Kidney glomerular epithelial cell (primary cell): ENCODE measurements at regions not wholly inside any gene's neighbourhood (a gene's known extent, or its start where the extent isn't known, plus 50 kb on each side); places are given as distances from the start of the nearest gene placed in this dataset.
"Not testable (repeated sequence)": the region's sequence is repeated elsewhere in the genome, so short reads cannot be mapped to it uniquely, and the experiment has no call there.

Experiments used
- DNase-seq: peaks from one replicate; lab custom pipeline; 2025; lab: John Stamatoyannopoulos, UW

DNA sequence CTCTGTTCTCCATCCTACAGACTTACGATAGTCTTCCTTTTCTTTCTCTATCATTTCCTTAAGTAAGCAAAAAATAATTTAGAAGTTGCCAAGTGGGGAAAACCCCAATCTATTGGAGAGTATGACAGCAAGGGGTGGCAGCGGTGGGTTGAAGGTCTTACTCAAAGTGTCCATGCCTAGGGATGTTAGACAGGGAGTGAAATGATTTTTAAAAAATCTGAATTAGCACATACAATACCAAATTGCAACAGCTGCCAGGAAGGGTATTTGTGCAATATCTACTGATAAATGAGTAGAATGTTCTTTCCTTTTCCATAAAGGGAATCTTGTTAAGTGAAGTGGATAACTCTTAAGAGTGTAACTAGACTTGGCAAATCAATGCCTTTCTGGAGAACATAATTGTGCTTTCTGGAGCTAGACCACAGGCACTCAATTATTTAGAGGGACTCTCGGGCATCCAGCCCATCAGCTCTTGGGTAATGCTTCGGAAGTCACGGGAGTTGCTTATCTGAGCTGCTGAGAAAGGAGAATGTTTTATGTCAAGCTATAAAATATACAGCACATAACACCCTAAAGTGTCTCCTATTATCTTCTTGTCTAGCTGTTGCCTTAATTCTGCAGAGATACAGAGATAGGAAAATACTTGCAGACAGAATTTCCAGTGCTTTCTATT is 151.5 kb downstream of the KCNJ2 start:
- no peak for DNase-seq

GRCh38 chr17:70321352-70321751 is 152.0 kb downstream of the KCNJ2 start:
- DNase-seq: no peak

DNA sequence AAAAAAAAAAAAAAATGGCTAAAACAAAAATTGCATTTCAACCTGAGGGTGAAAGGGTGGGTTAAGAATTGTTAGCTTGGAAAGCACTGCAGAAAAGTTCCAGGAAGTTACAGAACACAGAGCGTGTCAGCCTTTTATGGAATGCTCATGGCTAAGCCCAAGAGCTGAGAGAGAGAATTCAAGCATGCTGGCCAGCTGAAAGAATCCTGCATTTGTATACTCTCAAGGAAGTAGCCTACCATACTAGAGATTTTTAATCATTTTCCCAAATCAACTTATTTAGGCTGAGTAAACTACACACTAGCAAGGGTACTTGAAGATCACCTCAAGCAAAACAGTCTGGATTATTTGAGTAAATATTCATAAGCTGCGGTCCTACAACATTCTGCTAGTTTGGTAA is 153.9 kb downstream of the KCNJ2 start:
- no peak for DNase-seq

- no peak for DNase-seq
Measured at GRCh38 chr17:70324031-70324430, 154.7 kb downstream of the KCNJ2 start.

GRCh38 chr17:70327279-70327678 is 157.9 kb downstream of the KCNJ2 start:
- no peak for DNase-seq

- no peak for DNase-seq
Measured at GRCh38 chr17:70327723-70328122, 158.4 kb downstream of the KCNJ2 start.

GRCh38 chr17:70329721-70330120 is 160.4 kb downstream of the KCNJ2 start:
- DNase-seq: no peak

DNA sequence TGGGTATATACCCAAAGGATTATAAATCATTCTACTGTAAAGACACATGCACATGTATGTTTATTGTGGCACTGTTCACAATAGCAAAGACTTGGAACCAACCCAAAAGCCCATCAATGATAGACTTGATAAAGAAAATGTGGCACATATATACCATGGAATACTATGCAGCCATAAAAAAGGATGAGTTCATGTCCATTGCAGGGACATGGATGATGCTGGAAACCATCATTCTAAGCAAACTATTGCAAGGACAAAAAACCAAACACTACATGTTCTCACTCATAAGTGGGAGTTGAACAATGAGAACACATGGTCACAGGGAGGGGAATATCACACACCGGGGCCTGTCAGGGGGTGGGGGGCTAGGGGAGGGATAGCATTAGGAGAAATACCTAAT is 161.7 kb downstream of the KCNJ2 start:
- DNase-seq: not testable (repeated sequence)

DNA sequence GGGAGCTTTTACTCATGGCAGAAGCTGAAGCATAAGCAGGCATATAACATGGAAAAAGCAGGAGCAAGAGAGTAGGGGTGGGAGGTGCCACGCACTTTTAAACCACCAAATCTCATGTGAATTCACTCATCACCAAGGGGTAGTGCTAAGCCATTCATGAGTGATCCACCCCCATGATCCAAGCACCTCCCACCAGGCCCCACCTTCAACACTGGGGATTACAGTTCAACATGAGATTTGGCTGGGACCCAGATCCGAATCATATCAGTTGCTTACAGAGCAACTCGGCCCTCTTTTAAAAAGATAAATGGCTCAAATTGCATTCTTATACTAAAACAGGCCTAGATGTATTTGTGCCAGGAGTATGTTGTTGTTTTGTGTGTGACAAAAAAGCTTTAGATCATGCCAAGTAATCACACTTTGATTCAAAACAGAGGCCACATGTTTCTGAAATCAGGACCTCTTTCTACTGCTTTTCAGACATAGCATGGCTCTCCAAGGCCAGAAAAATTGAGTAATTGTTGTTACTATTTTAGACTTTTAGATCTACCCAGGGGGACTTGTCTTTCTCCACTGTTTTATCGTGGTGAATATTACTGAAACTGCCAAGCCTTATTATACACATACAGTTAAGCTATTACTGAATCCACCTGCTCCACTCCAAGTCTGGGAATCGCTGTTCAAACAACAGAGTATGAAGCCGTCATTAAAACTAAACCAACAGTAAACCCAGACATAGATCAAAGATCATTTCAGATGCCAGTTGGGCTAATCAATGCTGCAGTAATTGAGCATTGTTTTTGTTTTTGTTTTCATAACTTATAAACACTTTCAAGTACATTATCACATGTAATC is 163.3 kb downstream of the KCNJ2 start:
- DNase-seq: no peak

DNA sequence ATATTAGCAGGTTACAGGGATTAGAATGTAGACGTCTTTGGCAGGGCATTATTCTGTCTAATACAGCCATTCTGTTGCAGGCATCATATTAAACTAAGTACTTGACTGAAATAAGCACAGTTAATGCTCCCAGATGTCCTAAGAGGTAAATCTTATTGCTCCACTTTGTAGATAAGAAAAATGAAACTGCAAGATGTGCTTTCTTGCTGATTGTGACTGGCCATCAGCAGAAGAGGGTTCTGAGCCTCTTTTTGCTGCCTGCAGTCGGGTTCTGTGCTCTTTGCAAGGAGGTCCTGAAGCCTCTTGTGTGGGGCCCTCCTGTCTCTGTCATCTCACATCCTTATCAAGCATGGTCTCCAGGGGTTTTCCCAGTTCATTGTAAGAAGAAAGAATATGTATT is 167.1 kb downstream of the KCNJ2 start:
- no peak for DNase-seq

DNA sequence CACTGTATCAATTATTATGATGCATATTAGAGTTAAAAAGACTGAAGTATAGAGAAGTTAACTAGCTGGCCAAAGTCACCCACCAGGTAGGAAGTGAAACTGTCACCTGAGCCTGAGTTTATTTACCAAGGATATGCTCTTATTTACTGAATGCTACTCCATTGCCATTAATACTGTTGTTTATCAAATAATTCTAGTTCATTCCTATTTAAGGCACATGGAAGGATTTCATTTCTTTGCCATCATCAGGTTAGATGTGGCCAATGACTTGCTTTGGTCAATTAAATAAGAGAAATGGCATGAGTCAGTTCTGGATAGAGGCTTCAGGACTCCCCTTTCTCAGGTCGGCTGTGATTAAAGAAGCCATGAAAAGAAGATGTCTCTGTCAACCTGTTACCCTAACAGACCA is 169.6 kb downstream of the KCNJ2 start:
- DNase-seq: no peak

DNA sequence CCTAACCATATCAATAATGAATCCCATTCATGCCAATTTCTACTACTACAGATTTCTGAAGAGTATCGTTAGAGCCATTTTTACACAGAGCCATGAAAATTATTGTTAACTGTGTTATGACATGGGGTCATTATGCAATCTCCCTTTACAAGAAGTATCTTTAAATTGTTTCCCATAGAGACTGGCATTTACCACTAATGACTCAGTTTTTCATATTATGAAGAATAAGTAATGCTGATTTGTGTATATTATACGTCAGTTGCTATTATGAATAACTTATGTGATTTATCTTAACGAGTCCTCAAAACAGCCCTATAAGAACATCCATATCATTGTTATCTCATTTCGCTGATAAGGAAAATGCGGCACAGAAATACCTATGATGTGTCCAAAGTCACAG is 173.8 kb downstream of the KCNJ2 start:
- no peak for DNase-seq

GRCh38 chr17:70344386-70345060 is 175.2 kb downstream of the KCNJ2 start:
- DNase-seq: no peak

- no peak for DNase-seq
Measured at GRCh38 chr17:70345061-70345460, 175.7 kb downstream of the KCNJ2 start.

DNA sequence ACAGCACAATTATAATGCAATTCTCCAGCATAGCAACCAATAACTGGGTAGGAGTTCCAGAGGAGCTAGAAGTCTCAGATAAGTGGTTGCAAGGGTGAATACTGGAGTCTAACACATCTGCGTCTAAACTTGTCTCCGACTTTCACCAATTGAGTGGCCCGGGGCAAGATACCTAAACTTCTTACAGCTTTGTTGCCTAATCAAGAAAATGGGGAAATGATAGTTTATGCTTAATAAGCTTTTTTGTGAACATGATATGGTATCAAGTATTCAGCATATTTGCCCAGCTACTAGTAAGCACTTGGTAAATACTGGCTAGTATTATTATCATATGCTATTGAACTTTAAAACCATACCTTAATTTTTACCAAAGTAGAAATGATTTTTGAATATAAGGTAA is 183.5 kb downstream of the KCNJ2 start:
- DNase-seq: no peak

GRCh38 chr17:70353408-70354092 is 184.2 kb downstream of the KCNJ2 start:
- no peak for DNase-seq

- no peak for DNase-seq
Measured at GRCh38 chr17:70355185-70355584, 185.9 kb downstream of the KCNJ2 start.

DNA sequence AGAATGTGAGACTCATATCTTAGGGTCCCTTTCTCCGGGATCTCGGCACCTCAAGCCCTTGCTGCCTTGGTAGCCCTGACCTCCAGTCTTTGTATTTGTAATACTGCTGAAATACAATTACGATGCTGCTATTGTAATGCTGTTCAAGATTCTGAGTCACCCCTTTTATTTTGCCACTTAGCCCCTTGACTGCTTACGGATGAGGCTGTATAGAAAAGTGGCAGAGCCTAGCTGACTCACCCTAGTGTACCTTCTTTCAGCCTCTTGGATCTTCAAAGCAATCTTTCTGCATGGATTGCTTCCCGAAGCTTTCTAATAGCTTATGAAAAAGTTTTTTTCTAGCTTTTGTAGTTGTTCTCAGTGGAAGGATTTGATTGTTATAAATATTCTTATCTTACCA is 187.9 kb downstream of the KCNJ2 start:
- no peak for DNase-seq

- peak; percentile 41 for DNase-seq
Measured at GRCh38 chr17:70365091-70365583, 195.8 kb downstream of the KCNJ2 start.

DNA sequence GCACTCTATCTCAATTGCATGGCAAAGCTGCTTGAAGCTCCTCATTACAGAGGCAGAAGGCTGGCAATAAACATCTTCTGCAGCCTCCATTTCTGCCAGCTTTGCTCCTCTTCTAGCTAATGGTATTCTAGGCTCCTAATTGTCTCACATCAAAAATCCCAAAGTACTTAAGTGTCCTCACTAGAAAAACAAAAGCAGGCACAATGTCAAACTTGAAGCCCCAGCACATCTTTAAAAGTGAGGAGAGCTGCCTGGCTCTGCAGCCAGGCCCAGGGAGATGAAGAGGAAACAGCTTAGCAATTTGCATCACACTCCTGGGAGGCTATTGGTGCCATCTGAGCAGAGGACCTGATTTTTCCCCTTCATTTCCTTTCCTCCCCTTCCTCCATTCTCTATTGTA is 197.1 kb downstream of the KCNJ2 start:
- DNase-seq: no peak

DNA sequence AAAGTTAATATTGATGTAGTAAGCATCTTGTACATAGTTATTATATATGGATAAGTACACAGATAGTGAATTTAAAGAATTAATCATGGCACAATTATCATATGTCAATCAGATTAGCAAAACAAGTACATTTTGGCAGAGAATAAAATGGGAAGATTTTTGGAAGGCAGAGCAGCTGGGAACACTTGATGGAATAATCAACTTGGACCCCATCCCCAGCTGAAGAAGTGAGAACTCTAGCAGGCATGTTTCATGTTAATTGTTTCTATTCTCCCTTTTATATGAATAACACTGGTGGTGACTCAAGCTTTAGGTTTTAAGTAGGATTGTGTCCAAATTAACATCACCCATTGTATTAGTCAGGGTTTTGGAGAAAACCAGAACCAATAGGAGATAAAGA is 198.7 kb downstream of the KCNJ2 start:
- no peak for DNase-seq

DNA sequence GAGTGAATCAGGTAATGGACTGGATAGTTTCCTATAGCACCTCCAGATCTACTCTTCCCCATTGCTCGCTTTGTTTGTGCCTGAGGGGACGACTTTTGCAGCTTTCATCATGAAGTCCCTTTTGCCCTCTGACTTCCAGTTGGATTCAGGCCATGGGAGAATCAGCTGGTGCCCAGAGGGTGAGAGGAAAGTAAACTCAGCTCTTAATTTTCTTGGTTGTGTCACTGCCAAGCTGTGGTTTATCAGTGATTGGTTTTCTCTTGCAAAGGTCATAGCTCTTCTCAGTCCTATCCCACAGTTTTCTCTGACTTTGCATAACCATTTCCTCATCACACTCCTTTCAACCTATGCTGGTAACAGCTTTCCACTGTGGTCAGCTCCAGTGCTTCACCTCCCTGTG is 200.1 kb downstream of the KCNJ2 start:
- DNase-seq: peak; percentile 2
